GM18508 (cell line): ENCODE measurements at regions not wholly inside any gene's neighbourhood (a gene's known extent, or its start where the extent isn't known, plus 50 kb on each side); places are given as distances from the start of the nearest gene placed in this dataset.

ENCODE experiments used
- ATAC-seq: cut with Tn5 transposase; IDR thresholded peaks from one replicate; pipeline ENCODE4 v1.9.1; 2021; ENCODE audit warnings: moderate number of reproducible peaks; ENCODE audit not compliant: insufficient read depth, unreplicated experiment

GRCh38 chr3:72237679-72238009 is 452.7 kb upstream of the PROK2 start:
- ATAC-seq = no peak

DNA sequence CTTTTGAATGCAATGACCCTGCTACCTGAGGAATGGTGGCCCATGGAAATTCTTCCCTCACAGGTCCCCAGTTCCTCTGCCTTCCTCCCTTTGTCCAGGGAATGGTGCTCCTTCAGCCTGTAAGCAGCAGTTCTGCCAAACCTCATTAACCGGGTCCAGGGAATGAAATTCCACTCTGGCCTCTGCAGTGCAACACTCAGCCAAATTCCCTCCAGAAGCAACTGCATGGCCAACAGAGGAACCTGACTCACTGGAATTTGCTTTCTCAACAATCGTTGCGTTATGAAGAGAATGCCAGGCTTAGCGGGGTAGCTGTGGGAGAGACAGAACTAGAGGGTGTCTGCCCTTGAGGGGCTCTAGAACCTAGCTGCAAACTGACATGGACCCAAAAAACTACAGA is 449.4 kb upstream of the PROK2 start:
- ATAC-seq = no peak

GRCh38 chr3:72233571-72233970 is 448.6 kb upstream of the PROK2 start:
- ATAC-seq = no peak

- ATAC-seq = no peak
Measured at GRCh38 chr3:72232777-72233176, 447.8 kb upstream of the PROK2 start.

GRCh38 chr3:72232331-72232730 is 447.4 kb upstream of the PROK2 start:
- no peak for ATAC-seq

DNA sequence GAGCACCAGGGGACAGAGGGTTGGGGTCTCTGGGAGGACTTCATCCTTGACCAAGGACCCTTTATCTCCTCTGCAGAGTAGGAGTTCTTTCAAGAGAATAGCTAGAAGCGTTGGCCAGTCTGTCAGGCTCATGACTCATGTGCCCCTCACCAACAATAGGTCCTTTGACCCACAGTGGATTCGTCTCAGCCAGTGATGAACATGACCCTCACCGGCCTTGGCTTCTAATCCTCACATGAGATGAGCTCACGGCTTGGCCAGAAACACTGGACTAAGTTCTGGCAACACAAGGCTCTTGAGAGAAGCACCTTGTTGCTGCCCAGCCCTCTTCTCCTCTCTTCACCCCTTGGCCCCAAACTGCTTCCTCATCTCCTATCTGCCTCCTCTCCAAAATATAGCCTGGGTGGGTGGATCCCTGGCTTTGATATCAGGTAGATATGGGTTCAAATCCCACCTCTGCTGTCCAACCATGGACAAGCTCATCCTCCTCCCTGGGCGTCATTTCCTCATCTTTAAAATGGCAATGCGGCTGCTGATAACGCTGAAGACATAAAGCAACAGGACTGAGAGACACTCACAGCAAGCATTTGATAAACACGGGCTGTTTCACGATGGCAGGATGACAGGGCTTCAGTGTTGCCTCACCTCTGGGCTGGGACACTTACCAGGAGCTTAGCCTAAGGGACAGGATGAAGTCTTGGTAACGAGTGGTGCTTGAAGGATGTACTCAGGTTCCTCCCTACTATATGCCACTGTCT is 446.7 kb upstream of the PROK2 start:
- ATAC-seq = no peak

- no peak for ATAC-seq
Measured at GRCh38 chr3:72230774-72231379, 445.9 kb upstream of the PROK2 start.

- no peak for ATAC-seq
Measured at GRCh38 chr3:72229952-72230351, 445.0 kb upstream of the PROK2 start.

- no peak for ATAC-seq
Measured at GRCh38 chr3:72227486-72228070, 442.6 kb upstream of the PROK2 start.

GRCh38 chr3:72224804-72225509 is 440.0 kb upstream of the PROK2 start:
- no peak for ATAC-seq

DNA sequence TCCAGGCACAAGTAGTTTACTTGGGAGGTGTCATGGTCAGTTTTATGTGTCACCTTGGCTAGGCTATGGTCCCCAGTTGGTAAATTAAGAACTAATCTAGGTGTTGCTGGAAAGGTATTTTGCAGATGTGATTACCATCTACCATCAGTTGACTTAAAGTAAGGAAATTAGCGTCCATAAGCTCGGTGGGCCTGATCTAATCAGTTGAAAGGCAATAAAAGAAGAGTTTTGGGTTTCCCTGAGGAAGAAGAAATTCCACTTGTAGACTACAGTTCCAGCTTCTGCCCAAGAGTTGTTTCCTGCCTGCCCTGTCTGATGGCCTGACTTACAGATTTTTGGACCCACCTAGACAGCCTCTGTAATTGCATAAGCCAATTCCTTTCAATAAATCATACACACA is 438.7 kb upstream of the PROK2 start:
- ATAC-seq = no peak

- no peak for ATAC-seq
Measured at GRCh38 chr3:72223116-72223515, 438.2 kb upstream of the PROK2 start.

GRCh38 chr3:72222410-72222809 is 437.5 kb upstream of the PROK2 start:
- ATAC-seq = no peak

DNA sequence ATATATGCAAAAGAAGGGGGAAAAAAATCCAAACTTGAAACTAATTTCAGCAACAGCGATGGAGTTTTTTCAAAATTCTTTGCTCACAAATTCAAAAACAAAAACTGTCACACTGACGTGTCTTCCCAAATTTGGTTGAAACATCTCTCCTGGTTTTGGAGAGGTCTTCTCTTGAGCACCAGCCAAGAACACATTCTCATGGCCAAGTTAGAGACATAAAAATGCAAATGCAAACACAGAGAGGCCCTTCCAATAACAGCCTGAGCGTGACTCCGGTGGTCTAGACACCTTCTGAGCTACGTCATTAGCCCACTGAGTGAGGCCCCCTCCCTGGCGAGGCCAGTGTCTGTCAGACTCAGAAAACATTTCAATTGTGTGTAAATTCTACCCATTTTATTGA is 436.0 kb upstream of the PROK2 start:
- ATAC-seq = no peak

- ATAC-seq = no peak
Measured at GRCh38 chr3:72219752-72220151, 434.8 kb upstream of the PROK2 start.

DNA sequence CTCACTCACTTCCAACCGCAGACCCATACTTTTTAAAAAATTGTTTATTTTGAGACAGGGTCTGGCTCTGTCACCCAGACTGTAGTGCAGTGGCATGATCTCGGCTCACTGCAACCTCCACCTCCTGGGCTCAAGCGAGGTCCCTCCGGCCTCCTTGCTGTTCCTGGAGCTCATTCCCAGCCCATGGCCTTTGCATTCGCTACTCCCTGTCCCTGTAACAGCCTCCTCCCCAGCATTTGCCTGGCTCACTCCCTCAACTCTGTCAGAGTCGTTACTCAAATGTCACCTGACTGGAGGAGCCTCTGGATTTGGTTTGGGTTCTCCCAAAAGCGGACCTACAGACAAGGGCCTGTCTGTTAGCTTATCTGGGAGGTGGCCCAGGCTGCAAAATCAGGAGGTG is 432.6 kb upstream of the PROK2 start:
- ATAC-seq = no peak

- ATAC-seq = no peak
Measured at GRCh38 chr3:72214066-72214951, 429.4 kb upstream of the PROK2 start.

GRCh38 chr3:72213296-72214065 is 428.5 kb upstream of the PROK2 start:
- no peak for ATAC-seq

GRCh38 chr3:72212396-72212795 is 427.4 kb upstream of the PROK2 start:
- no peak for ATAC-seq

- ATAC-seq = no peak
Measured at GRCh38 chr3:72210261-72210660, 425.3 kb upstream of the PROK2 start.
